T-helper 2 cell treated with Interferon-gamma antibody and Interleukin-4, amounts not matched to agents 5 μg/mL and 100 μg/mL, for 36 hours (primary cell): ENCODE measurements at regions not wholly inside any gene's neighbourhood (a gene's known extent, or its start where the extent isn't known, plus 50 kb on each side); places are given as distances from the start of the nearest gene placed in this dataset.
"Not testable (repeated sequence)": the region's sequence is repeated elsewhere in the genome, so short reads cannot be mapped to it uniquely, and the experiment has no call there.

Experiments
- DNase-seq: peaks from one replicate; pipeline ENCODE4 v3.0.0; 2021; ENCODE audit warnings: low spot score
- H3K27ac Mint-ChIP-seq: one replicate; pipeline ENCODE4 v1.8.0; 2021; ENCODE audit warnings: mild to moderate bottlenecking, mixed read lengths
- H3K27me3 Mint-ChIP-seq: one replicate; pipeline ENCODE4 v1.8.0; 2021; ENCODE audit warnings: low read depth, mixed read lengths
- H3K36me3 Mint-ChIP-seq: one replicate; pipeline ENCODE4 v1.8.0; 2021; ENCODE audit warnings: low read depth, mixed read lengths
- H3K4me1 Mint-ChIP-seq: one replicate; pipeline ENCODE4 v1.8.0; 2021; ENCODE audit warnings: low read depth, mixed read lengths
- H3K4me3 Mint-ChIP-seq: one replicate; pipeline ENCODE4 v1.8.0; 2022; ENCODE audit warnings: mild to moderate bottlenecking, moderate library complexity, mixed read lengths
- H3K9me3 Mint-ChIP-seq: one replicate; pipeline ENCODE4 v1.8.0; 2021; ENCODE audit warnings: mixed read lengths

DNA sequence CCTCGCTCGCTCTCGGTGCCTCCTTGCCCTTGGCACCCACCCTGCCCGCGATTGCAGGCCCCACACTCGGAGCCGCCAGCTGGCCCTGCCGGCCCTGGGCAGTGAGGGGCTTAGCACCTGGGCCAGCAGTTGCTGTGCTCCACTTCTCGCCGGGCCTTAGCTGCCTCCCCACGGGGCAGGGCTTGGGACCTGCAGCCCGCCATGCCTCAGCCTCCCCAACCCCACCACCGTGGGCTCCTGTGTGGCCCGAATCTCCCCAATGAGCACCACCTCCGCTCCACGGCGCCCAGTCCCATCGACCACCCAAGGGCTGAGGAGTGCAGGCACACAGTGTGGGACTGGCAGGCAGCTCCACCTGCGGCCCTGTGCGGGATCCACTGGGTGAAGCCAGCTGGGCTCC, 479.1 kb downstream of the MMUT start:
- H3K4me1 Mint-ChIP-seq, H3K27me3 Mint-ChIP-seq, DNase-seq, H3K4me3 Mint-ChIP-seq, H3K36me3 Mint-ChIP-seq, H3K27ac Mint-ChIP-seq: not testable (repeated sequence)
- peaks cover 24% of the 10 kb centered on the region for H3K9me3 Mint-ChIP-seq

DNA sequence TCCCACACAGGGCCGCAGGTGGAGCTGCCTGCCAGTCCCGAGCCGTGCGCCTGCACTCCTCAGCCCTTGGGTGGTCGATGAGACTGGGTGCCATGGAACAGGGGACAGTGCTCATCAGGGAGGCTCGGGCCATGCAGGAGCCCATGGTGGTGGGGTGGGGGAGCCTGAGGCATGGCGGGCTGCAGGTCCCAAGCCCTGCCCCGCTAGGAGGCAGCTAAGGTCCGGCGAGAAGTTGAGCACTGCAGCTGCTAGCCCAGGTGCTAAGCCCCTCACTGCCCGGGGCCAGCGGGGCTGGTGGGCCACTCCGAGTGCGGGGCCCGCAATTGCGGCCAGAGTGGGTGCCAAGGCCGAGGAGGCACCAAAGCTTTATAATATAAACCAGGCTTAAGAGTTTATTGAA, 479.7 kb downstream of the MMUT start:
- Mint-ChIP-seq H3K4me3 (no peak overlapping the region), H3K27me3 (no peaks in the 10 kb centered on the region), H3K27ac (no peak overlapping the region), H3K36me3 (no peaks in the 10 kb centered on the region), H3K4me1 (no peaks in the 10 kb centered on the region), H3K9me3 (peaks cover 18% of the 10 kb centered on the region)
- no peak for DNase-seq

DNA sequence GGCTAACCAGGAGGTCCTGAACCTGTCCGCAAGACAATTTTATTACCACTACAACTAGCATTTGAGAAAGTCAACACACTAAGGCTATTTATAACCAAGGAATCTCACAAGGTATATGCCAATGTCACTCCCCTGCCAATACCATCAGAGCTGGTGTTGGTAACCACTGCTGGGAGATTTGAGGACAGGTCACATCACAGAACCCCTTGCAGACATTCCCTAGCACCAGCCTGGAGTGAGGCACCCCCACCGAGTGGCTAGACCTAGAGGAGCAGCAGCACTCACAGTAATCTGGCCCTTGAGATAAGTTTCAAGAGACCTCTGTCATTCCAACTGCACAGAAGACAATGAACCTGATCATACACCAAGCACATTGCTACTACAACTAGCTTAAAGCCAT, 483.2 kb downstream of the MMUT start:
- H3K4me3 Mint-ChIP-seq: no peak overlapping the region
- no peaks in the 10 kb centered on the region for H3K4me1 Mint-ChIP-seq
- DNase-seq: no peak
- H3K27me3 Mint-ChIP-seq: no peaks in the 10 kb centered on the region
- peaks cover 10% of the 10 kb centered on the region for H3K9me3 Mint-ChIP-seq
- H3K36me3 Mint-ChIP-seq: no peaks in the 10 kb centered on the region
- H3K27ac Mint-ChIP-seq: no peak overlapping the region

DNA sequence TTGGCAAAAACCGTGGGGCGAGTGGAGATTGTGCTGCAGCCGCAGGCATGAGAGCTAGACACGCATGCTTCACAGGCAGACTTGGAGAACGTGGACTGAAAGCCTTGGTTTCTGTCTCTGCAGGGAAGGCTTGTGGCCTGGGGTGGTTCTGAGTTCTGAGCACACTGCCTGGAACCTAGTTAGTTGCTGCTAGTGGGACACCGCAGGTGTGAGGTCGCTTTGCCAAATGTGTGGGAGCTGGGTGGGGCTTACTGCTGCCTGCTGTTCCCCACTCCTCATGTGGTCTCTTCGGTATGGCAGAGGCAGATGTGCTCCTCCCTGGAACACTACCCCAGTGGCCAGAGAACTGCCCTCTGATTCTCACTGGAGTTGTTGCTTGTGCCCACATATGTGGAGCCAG, 484.0 kb downstream of the MMUT start:
- DNase-seq: no peak
- H3K4me3 Mint-ChIP-seq: no peak overlapping the region
- no peak overlapping the region for H3K27ac Mint-ChIP-seq
- H3K4me1 Mint-ChIP-seq: no peaks in the 10 kb centered on the region
- no peaks in the 10 kb centered on the region for H3K27me3 Mint-ChIP-seq
- peaks cover 10% of the 10 kb centered on the region for H3K9me3 Mint-ChIP-seq
- no peaks in the 10 kb centered on the region for H3K36me3 Mint-ChIP-seq

- H3K27me3 Mint-ChIP-seq: no peaks in the 10 kb centered on the region
- H3K27ac Mint-ChIP-seq: no peak overlapping the region
- no peaks in the 10 kb centered on the region for H3K4me1 Mint-ChIP-seq
- H3K4me3 Mint-ChIP-seq: no peak overlapping the region
- H3K9me3 Mint-ChIP-seq: peaks cover 10% of the 10 kb centered on the region
- no peaks in the 10 kb centered on the region for H3K36me3 Mint-ChIP-seq
- no peak for DNase-seq
Observed at GRCh38 chr6:48978016-48978415, 485.0 kb downstream of the MMUT start.

GRCh38 chr6:48977573-48977972, 485.5 kb downstream of the MMUT start:
- Mint-ChIP-seq H3K27ac (no peak overlapping the region), H3K9me3 (peaks cover 7% of the 10 kb centered on the region), H3K27me3 (no peaks in the 10 kb centered on the region), H3K36me3 (no peaks in the 10 kb centered on the region), H3K4me1 (no peaks in the 10 kb centered on the region), H3K4me3 (no peak overlapping the region)
- no peak for DNase-seq

- DNase-seq: no peak
- no peaks in the 10 kb centered on the region for H3K36me3 Mint-ChIP-seq
- H3K9me3 Mint-ChIP-seq: peaks cover 4% of the 10 kb centered on the region
- no peak overlapping the region for H3K4me3 Mint-ChIP-seq
- no peaks in the 10 kb centered on the region for H3K27me3 Mint-ChIP-seq
- H3K27ac Mint-ChIP-seq: no peak overlapping the region
- H3K4me1 Mint-ChIP-seq: no peaks in the 10 kb centered on the region
Observed at GRCh38 chr6:48973491-48973890, 489.6 kb downstream of the MMUT start.

GRCh38 chr6:48961781-48962415, 501.2 kb downstream of the MMUT start:
- peaks cover 15% of the 10 kb centered on the region for H3K9me3 Mint-ChIP-seq

GRCh38 chr6:48959251-48960060, 503.6 kb downstream of the MMUT start:
- Mint-ChIP-seq H3K27ac (no peak overlapping the region), H3K4me1 (no peaks in the 10 kb centered on the region), H3K27me3 (no peaks in the 10 kb centered on the region), H3K36me3 (no peaks in the 10 kb centered on the region), H3K9me3 (peaks cover 12% of the 10 kb centered on the region), H3K4me3 (no peak overlapping the region)
- DNase-seq: no peak

More at GRCh38 chr6:48961781-48962415, 501.2 kb downstream of the MMUT start:
- Mint-ChIP-seq H3K27me3 (no peaks in the 10 kb centered on the region), H3K4me1 (no peaks in the 10 kb centered on the region), H3K36me3 (no peaks in the 10 kb centered on the region), H3K27ac (no peak overlapping the region), H3K4me3 (no peak overlapping the region)
- no peak for DNase-seq

- Mint-ChIP-seq H3K36me3 (no peaks in the 10 kb centered on the region), H3K9me3 (peaks cover 12% of the 10 kb centered on the region), H3K27ac (no peak overlapping the region), H3K4me1 (no peaks in the 10 kb centered on the region), H3K4me3 (no peak overlapping the region), H3K27me3 (no peaks in the 10 kb centered on the region)
- DNase-seq: no peak
Observed at GRCh38 chr6:48957781-48958180, 505.3 kb downstream of the MMUT start.

- no peak for DNase-seq
Observed at GRCh38 chr6:48951917-48952316, 511.1 kb downstream of the MMUT start.

DNA sequence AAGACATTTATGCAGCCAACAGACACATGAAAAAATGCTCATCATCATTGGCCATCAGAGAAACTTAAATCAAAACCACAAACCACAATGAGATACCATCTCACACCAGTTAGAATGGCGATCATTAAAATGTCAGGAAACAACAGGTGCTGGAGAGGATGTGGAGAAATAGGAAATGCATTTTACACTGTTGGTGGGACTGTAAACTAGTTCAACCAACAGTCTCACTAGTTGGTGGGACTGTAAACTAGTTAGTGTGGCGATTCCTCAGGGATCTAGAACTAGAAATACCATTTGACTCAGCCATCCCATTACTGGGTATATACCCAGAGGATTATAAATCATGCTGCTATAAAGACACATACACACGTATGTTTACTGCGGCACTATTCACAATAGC, 518.8 kb downstream of the MMUT start:
- not testable (repeated sequence) for H3K4me3 Mint-ChIP-seq, H3K27ac Mint-ChIP-seq, H3K9me3 Mint-ChIP-seq, DNase-seq, H3K27me3 Mint-ChIP-seq, H3K36me3 Mint-ChIP-seq, H3K4me1 Mint-ChIP-seq

More at GRCh38 chr6:48951917-48952316, 511.1 kb downstream of the MMUT start:
- Mint-ChIP-seq H3K27me3 (no peaks in the 10 kb centered on the region), H3K4me3 (no peak overlapping the region), H3K9me3 (peaks cover 22% of the 10 kb centered on the region), H3K4me1 (no peaks in the 10 kb centered on the region), H3K36me3 (no peaks in the 10 kb centered on the region), H3K27ac (no peak overlapping the region)

GRCh38 chr6:48933136-48933535, 529.9 kb downstream of the MMUT start:
- no peak overlapping the region for H3K4me3 Mint-ChIP-seq
- no peak overlapping the region for H3K27ac Mint-ChIP-seq
- H3K36me3 Mint-ChIP-seq: no peaks in the 10 kb centered on the region
- H3K4me1 Mint-ChIP-seq: no peaks in the 10 kb centered on the region
- no peaks in the 10 kb centered on the region for H3K27me3 Mint-ChIP-seq
- peaks cover 33% of the 10 kb centered on the region for H3K9me3 Mint-ChIP-seq
- DNase-seq: no peak

DNA sequence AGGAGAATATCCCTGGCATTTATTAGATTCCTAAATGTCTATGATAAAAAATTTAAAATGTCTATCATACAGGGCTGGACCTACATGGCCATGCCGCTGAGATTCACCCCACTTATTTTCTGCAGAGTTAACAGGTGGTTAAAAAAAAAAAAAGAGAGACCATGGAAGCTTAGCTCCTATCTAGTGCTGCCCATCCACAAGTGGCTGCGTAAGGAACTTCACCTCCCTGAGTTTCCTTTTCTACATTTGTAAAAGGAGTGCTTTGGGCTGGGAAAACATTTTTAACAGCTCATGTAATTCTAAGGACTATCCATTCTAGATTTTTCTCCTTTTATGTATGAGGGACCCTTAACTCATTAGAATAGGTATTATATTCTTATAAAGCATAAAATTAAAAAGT, 534.1 kb downstream of the MMUT start:
- DNase-seq: no peak
- H3K9me3 Mint-ChIP-seq: peaks cover 12% of the 10 kb centered on the region
- no peaks in the 10 kb centered on the region for H3K36me3 Mint-ChIP-seq
- H3K27ac Mint-ChIP-seq: no peak overlapping the region
- H3K4me3 Mint-ChIP-seq: no peak overlapping the region
- no peaks in the 10 kb centered on the region for H3K27me3 Mint-ChIP-seq
- no peaks in the 10 kb centered on the region for H3K4me1 Mint-ChIP-seq
